ENCODE measurements at regions not wholly inside any gene's neighbourhood (a gene's known extent, or its start where the extent isn't known, plus 50 kb on each side); places are given as distances from the start of the nearest gene placed in this dataset.

GRCh38 chr5:167823405-167823804 lies 468.0 kb upstream of the WWC1 start:
- Histone ChIP-seq H3K9me3 (ENCODE audit: control insufficient read depth, low read depth, low read length) (no peaks in the 10 kb centered on the region), H3K36me3 (ENCODE audit: control insufficient read depth, low read depth, low read length) (no peaks in the 10 kb centered on the region), H3K4me1 (ENCODE audit: control insufficient read depth, low read depth, low read length) (no peaks in the 10 kb centered on the region), H3K9ac (ENCODE audit: low read length) (no peak overlapping the region), H3K27me3 (ENCODE audit: control insufficient read depth, insufficient read depth, low read length) (no peaks in the 10 kb centered on the region), H3K4me3 (ENCODE audit: low read length) (no peak overlapping the region), H3K27ac (ENCODE audit: low read length) (no peak overlapping the region)

DNA sequence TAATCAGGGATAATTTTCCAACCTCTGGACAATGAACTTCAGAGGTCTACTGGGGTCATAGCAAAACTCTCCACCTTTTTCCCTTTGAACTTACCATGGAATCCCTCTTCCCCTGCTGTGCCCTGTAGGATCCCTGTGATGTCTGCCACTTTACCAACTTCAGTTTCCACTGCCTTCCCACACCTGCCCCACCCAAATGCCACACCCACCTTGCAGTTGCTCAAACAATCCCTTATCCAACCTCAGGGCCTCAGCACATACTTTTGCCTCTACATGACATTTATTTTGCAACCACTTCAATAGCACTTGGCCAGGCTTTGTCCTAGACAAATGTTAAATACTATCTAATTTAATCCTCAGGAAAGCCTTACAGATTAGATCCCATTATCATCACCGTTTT lies 463.7 kb upstream of the WWC1 start:
- Histone ChIP-seq H3K27me3 (ENCODE audit: control insufficient read depth, insufficient read depth, low read length) (no peaks in the 10 kb centered on the region), H3K9ac (ENCODE audit: low read length) (no peak overlapping the region), H3K4me3 (ENCODE audit: low read length) (no peak overlapping the region), H3K36me3 (ENCODE audit: control insufficient read depth, low read depth, low read length) (no peaks in the 10 kb centered on the region), H3K9me3 (ENCODE audit: control insufficient read depth, low read depth, low read length) (no peaks in the 10 kb centered on the region), H3K4me1 (ENCODE audit: control insufficient read depth, low read depth, low read length) (no peaks in the 10 kb centered on the region), H3K27ac (ENCODE audit: low read length) (no peak overlapping the region)

DNA sequence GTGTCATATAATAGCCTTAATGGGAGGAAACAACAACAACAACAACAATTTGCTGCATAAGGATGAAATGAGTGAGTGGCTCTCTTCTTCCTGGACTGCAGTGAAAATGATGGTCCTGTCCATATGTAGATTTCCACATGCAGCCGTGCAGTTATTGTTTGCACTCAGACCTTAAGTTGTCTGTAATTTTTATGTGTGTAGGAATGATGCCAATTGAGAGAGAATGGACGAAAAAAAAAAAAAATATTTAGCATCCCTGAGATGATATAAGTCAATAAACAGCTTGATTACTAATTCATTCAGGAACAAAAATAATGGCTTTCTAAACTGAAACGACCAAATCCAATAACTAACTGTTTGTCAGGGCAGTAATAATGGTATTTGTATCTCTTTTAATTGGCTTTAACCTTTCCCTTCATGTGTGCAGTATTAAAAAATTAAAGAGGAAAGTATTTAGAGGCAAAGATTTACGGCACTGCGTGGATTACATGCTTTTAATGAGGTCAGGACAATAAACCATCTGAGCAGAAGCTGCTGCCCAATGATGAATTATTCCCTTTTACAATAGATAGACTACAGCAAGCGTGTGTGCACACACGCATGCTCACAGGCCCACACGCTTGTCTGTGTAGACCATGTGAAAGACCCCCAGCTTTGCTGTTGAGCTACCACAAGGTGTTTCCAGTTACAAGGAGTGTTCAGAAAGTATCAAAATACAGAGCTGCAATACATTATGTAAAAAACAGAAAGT lies 459.5 kb upstream of the WWC1 start:
- Histone ChIP-seq H3K27me3 (ENCODE audit: control insufficient read depth, insufficient read depth, low read length) (no peaks in the 10 kb centered on the region), H3K9me3 (ENCODE audit: control insufficient read depth, low read depth, low read length) (no peaks in the 10 kb centered on the region), H3K27ac (ENCODE audit: low read length) (no peak overlapping the region), H3K4me3 (ENCODE audit: low read length) (no peak overlapping the region), H3K4me1 (ENCODE audit: control insufficient read depth, low read depth, low read length) (peaks cover 5% of the 10 kb centered on the region), H3K9ac (ENCODE audit: low read length) (no peak overlapping the region), H3K36me3 (ENCODE audit: control insufficient read depth, low read depth, low read length) (no peaks in the 10 kb centered on the region)

- Histone ChIP-seq H3K9me3 (ENCODE audit: control insufficient read depth, low read depth, low read length) (no peaks in the 10 kb centered on the region), H3K27me3 (ENCODE audit: control insufficient read depth, insufficient read depth, low read length) (no peaks in the 10 kb centered on the region), H3K9ac (ENCODE audit: low read length) (no peak overlapping the region), H3K36me3 (ENCODE audit: control insufficient read depth, low read depth, low read length) (no peaks in the 10 kb centered on the region), H3K27ac (ENCODE audit: low read length) (no peak overlapping the region), H3K4me3 (ENCODE audit: low read length) (no peak overlapping the region), H3K4me1 (ENCODE audit: control insufficient read depth, low read depth, low read length) (peaks cover 5% of the 10 kb centered on the region)
These were observed 458.8 kb upstream of the WWC1 start for GRCh38 chr5:167832609-167833008.

DNA sequence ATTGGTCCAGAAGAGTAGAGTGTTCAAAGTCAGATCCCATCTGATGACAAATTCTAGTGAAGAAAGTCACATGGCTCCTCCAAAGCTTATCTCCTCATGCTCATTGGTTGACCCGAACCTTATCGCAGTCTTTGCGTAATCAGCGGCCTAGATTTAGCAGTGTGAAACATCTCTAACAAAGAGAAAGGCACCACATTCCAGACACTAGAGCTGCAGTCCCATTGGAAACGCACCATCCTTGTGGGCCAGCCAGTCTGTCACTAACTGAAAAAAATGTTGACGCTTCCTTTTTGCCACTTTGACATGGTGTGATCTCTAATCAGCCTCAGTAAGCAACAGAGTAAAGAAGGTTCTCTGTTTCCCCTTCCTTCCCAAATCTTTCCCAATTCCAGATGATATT lies 458.0 kb upstream of the WWC1 start:
- no peak overlapping the region for H3K4me3 ChIP-seq (ENCODE audit: low read length)
- no peak overlapping the region for H3K9ac ChIP-seq (ENCODE audit: low read length)
- no peaks in the 10 kb centered on the region for H3K9me3 ChIP-seq (ENCODE audit: control insufficient read depth, low read depth, low read length)
- peaks cover 5% of the 10 kb centered on the region for H3K4me1 ChIP-seq (ENCODE audit: control insufficient read depth, low read depth, low read length)
- H3K27me3 ChIP-seq (ENCODE audit: control insufficient read depth, insufficient read depth, low read length), result no peaks in the 10 kb centered on the region
- no peaks in the 10 kb centered on the region for H3K36me3 ChIP-seq (ENCODE audit: control insufficient read depth, low read depth, low read length)
- no peak overlapping the region for H3K27ac ChIP-seq (ENCODE audit: low read length)

GRCh38 chr5:167835146-167835545 lies 456.3 kb upstream of the WWC1 start:
- Histone ChIP-seq H3K9me3 (ENCODE audit: control insufficient read depth, low read depth, low read length) (no peaks in the 10 kb centered on the region), H3K9ac (ENCODE audit: low read length) (no peak overlapping the region), H3K27ac (ENCODE audit: low read length) (no peak overlapping the region), H3K4me3 (ENCODE audit: low read length) (no peak overlapping the region), H3K36me3 (ENCODE audit: control insufficient read depth, low read depth, low read length) (no peaks in the 10 kb centered on the region), H3K4me1 (ENCODE audit: control insufficient read depth, low read depth, low read length) (peaks cover 8% of the 10 kb centered on the region), H3K27me3 (ENCODE audit: control insufficient read depth, insufficient read depth, low read length) (no peaks in the 10 kb centered on the region)

GRCh38 chr5:167837127-167837526 lies 454.3 kb upstream of the WWC1 start:
- Histone ChIP-seq H3K4me1 (ENCODE audit: control insufficient read depth, low read depth, low read length) (peaks cover 8% of the 10 kb centered on the region), H3K27ac (ENCODE audit: low read length) (no peak overlapping the region), H3K27me3 (ENCODE audit: control insufficient read depth, insufficient read depth, low read length) (no peaks in the 10 kb centered on the region), H3K9me3 (ENCODE audit: control insufficient read depth, low read depth, low read length) (no peaks in the 10 kb centered on the region), H3K36me3 (ENCODE audit: control insufficient read depth, low read depth, low read length) (no peaks in the 10 kb centered on the region), H3K4me3 (ENCODE audit: low read length) (no peak overlapping the region), H3K9ac (ENCODE audit: low read length) (no peak overlapping the region)

- Histone ChIP-seq H3K27me3 (ENCODE audit: control insufficient read depth, insufficient read depth, low read length) (no peaks in the 10 kb centered on the region), H3K27ac (ENCODE audit: low read length) (no peak overlapping the region)
These were observed 452.4 kb upstream of the WWC1 start for GRCh38 chr5:167839065-167839464.

GRCh38 chr5:167840527-167841130 lies 450.8 kb upstream of the WWC1 start:
- H3K4me3 ChIP-seq (ENCODE audit: low read length), result no peak overlapping the region
- H3K9ac ChIP-seq (ENCODE audit: low read length), result no peak overlapping the region
- H3K27ac ChIP-seq (ENCODE audit: low read length), result no peak overlapping the region
- peaks cover 4% of the 10 kb centered on the region for H3K4me1 ChIP-seq (ENCODE audit: control insufficient read depth, low read depth, low read length)
- H3K9me3 ChIP-seq (ENCODE audit: control insufficient read depth, low read depth, low read length), result no peaks in the 10 kb centered on the region
- H3K36me3 ChIP-seq (ENCODE audit: control insufficient read depth, low read depth, low read length), result no peaks in the 10 kb centered on the region
- H3K27me3 ChIP-seq (ENCODE audit: control insufficient read depth, insufficient read depth, low read length), result no peaks in the 10 kb centered on the region

More at GRCh38 chr5:167839065-167839464, 452.4 kb upstream of the WWC1 start:
- no peak overlapping the region for H3K4me3 ChIP-seq (ENCODE audit: low read length)
- H3K9ac ChIP-seq (ENCODE audit: low read length), result no peak overlapping the region
- no peaks in the 10 kb centered on the region for H3K9me3 ChIP-seq (ENCODE audit: control insufficient read depth, low read depth, low read length)
- H3K4me1 ChIP-seq (ENCODE audit: control insufficient read depth, low read depth, low read length), result peaks cover 8% of the 10 kb centered on the region
- H3K36me3 ChIP-seq (ENCODE audit: control insufficient read depth, low read depth, low read length), result no peaks in the 10 kb centered on the region

DNA sequence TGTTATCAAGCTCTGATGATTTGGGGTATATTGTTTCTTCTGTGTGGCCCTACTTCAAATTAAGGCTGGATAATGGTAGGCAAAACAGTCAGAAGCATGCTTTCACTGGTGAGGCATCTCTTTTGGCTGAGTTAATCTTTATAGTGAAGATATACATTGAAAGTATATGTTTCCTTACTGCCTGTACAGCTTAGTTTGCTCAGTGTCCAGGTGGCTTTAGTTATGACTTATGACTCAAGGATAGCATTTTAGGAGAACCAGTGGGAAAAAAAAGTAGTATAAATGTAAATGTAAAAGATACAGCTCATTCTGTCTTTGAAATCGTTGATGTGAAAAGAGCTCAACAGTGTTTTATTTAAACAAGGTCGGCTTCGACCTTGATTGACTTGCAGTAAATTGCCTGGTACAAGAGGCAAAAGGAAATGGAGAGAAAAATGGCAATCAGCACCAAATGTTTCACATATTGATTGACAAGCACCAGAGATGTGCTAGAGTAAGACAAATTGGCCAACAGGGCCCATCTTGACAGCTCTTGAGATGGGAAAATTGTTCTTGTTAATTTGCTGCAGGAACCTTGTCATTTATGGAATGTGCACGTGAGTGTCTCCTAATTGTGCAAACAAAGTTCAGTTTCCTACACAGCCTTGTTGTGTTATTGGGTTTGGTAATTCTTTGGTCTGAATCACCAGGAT lies 447.4 kb upstream of the WWC1 start:
- H3K9me3 ChIP-seq (ENCODE audit: control insufficient read depth, low read depth, low read length), result no peaks in the 10 kb centered on the region
- no peaks in the 10 kb centered on the region for H3K27me3 ChIP-seq (ENCODE audit: control insufficient read depth, insufficient read depth, low read length)
- no peak overlapping the region for H3K27ac ChIP-seq (ENCODE audit: low read length)
- no peaks in the 10 kb centered on the region for H3K36me3 ChIP-seq (ENCODE audit: control insufficient read depth, low read depth, low read length)
- H3K4me3 ChIP-seq (ENCODE audit: low read length), result no peak overlapping the region
- H3K4me1 ChIP-seq (ENCODE audit: control insufficient read depth, low read depth, low read length), result no peaks in the 10 kb centered on the region
- H3K9ac ChIP-seq (ENCODE audit: low read length), result no peak overlapping the region

GRCh38 chr5:167845952-167846351 lies 445.5 kb upstream of the WWC1 start:
- no peak overlapping the region for H3K4me3 ChIP-seq (ENCODE audit: low read length)
- no peaks in the 10 kb centered on the region for H3K4me1 ChIP-seq (ENCODE audit: control insufficient read depth, low read depth, low read length)
- H3K27me3 ChIP-seq (ENCODE audit: control insufficient read depth, insufficient read depth, low read length), result no peaks in the 10 kb centered on the region
- H3K9me3 ChIP-seq (ENCODE audit: control insufficient read depth, low read depth, low read length), result no peaks in the 10 kb centered on the region
- no peak overlapping the region for H3K9ac ChIP-seq (ENCODE audit: low read length)
- H3K27ac ChIP-seq (ENCODE audit: low read length), result no peak overlapping the region
- no peaks in the 10 kb centered on the region for H3K36me3 ChIP-seq (ENCODE audit: control insufficient read depth, low read depth, low read length)
